Esophagus squamous epithelium (tissue), 5 donors: ENCODE measurements at regions not wholly inside any gene's neighbourhood (a gene's known extent, or its start where the extent isn't known, plus 50 kb on each side); places are given as distances from the start of the nearest gene placed in this dataset.
"Not testable (repeated sequence)": the region's sequence is repeated elsewhere in the genome, so short reads cannot be mapped to it uniquely, and the experiment has no call there.

Experiments used
- DNase-seq: peaks from one replicate; lab custom pipeline; 2025; lab: John Stamatoyannopoulos, UW
- H3K27ac ChIP-seq, 4 donors: fragments of 200-600 bp; sonication (generic); one replicate each; pipeline ENCODE4 v1.5.1; 2016 to 2019; ENCODE audit warnings: mild to moderate bottlenecking in 1 of 4
- H3K27me3 ChIP-seq, 4 donors: fragments of 200-600 bp; sonication (generic); 1 replicate in 3 of 4; 2 replicates in 1 of 4; pipeline versions ENCODE4 v1.5.1 to v1.6.0; 2017 to 2021; ENCODE audit warnings: antibody characterized with exemption in 1 of 4
- H3K36me3 ChIP-seq, 3 donors: fragments of 200-600 bp; sonication (generic); one replicate each; pipeline ENCODE4 v1.5.1; 2016 to 2019
- H3K4me1 ChIP-seq, 3 donors: fragments of 200-600 bp; sonication (generic); one replicate each; pipeline ENCODE4 v1.5.1; 2017 to 2019
- H3K4me3 ChIP-seq, 4 donors: fragments of 200-600 bp; sonication (generic); 1 replicate in 3 of 4; 2 replicates in 1 of 4; pipeline ENCODE4 v1.5.1; 2016 to 2019; ENCODE audit warnings: mild to moderate bottlenecking in 2 of 4, moderate library complexity in 1 of 4
- H3K9me3 ChIP-seq, 3 donors: fragments of 200-600 bp; sonication (generic); one replicate each; pipeline ENCODE4 v1.5.1; 2016 to 2019
- POLR2A ChIP-seq, 4 donors: fragments of 450-650 bp; IDR thresholded peaks; one replicate each; pipeline ENCODE4 v1.6.1; 2017; ENCODE audit warnings: antibody characterized with exemption in 4 of 4, mild to moderate bottlenecking in 4 of 4, moderate library complexity in 3 of 4
- WGBS, 2 donors: methylation state at CpG; one replicate each; pipeline ENCODE4 v1.1.5; 2018; 5-methylcytosine and 5-hydroxymethylcytosine counted together
- intact Hi-C: fragments of 100-400 bp; cut with DNase I; formaldehyde crosslinking; loops from one replicate; pipeline ENCODE4 v1.15.0; 2022
- TF ChIP-seq, protein P1 (sequence below), 6 experiments: fragments of 450-650 bp in 4 of 6; fragments of 200-600 bp in 2 of 6; sonication (generic) in 2 of 6; IDR thresholded peaks; one replicate each; pipeline ENCODE4 v1.5.1; 2016 to 2019; ENCODE audit warnings: antibody characterized with exemption in 6 of 6, mild to moderate bottlenecking in 4 of 6, moderate library complexity in 4 of 6
- donor health status: DM: yes; HTN: yes; CAD: no.

DNA sequence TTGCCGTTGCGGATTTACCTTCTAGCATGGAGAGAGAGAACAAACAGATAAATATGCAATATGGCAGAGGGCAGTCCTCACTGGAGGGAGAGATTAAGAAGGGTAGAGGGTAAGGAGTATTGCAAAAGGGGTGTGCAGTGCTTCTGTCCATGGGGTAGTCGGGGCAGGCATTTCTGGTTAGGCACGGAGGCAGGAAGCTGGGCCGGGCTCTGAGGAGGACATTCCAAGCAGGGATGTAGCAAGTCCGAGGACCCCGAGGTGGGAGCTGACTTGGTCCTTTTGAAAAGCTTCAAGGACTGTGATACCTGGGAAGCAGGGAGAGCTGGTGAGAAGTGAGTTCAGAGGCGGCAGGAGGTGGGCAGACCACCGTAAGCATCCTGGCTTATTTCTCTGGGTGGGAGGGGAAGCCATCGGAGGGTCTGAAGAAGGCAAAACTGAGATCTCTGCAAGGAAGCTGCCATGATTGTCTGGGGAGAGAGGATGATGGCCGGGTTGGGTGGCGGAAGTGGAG, 214.9 kb downstream of the FGF9 start:
- no peaks in the 10 kb centered on the region for H3K4me1 ChIP-seq
- intact Hi-C loops: no loop called here
- 85 to 87% methylated on average over 12 of the region's 12 CpGs for WGBS, 2 donors
- no peaks in the 10 kb centered on the region for H3K36me3 ChIP-seq
- no peak overlapping the region for H3K27ac ChIP-seq
- H3K4me3 ChIP-seq: no peak overlapping the region
- H3K27me3 ChIP-seq: no peaks in the 10 kb centered on the region
- no peak for DNase-seq
- no peaks in the 10 kb centered on the region for H3K9me3 ChIP-seq
- TF ChIP-seq, protein P1, sequence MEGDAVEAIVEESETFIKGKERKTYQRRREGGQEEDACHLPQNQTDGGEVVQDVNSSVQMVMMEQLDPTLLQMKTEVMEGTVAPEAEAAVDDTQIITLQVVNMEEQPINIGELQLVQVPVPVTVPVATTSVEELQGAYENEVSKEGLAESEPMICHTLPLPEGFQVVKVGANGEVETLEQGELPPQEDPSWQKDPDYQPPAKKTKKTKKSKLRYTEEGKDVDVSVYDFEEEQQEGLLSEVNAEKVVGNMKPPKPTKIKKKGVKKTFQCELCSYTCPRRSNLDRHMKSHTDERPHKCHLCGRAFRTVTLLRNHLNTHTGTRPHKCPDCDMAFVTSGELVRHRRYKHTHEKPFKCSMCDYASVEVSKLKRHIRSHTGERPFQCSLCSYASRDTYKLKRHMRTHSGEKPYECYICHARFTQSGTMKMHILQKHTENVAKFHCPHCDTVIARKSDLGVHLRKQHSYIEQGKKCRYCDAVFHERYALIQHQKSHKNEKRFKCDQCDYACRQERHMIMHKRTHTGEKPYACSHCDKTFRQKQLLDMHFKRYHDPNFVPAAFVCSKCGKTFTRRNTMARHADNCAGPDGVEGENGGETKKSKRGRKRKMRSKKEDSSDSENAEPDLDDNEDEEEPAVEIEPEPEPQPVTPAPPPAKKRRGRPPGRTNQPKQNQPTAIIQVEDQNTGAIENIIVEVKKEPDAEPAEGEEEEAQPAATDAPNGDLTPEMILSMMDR (IDR thresholded peaks at IDR 0.05): no peak
- TF ChIP-seq POLR2A (IDR thresholded peaks at IDR 0.05): no peak

DNA sequence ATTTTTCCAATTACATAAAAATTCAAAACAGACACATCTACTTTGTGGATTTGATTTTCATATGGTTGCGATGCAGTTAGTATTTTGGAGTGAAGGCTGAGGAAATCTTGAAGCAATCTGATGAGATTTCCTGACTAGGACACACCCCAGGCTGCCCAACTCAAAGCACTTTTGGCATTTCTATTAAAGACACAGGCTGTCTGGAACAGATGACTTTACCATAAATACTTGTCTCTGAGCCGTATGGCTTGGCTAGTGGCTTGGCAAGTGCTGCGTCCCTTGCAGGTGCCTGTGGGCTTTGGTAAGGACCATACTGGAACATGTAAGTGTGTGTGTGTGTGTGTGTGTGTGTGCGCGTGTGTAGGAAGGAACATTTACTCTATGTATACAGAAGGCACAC, 218.8 kb downstream of the FGF9 start:
- H3K27me3 ChIP-seq: no peaks in the 10 kb centered on the region
- WGBS, 2 donors: 80 to 85% methylated on average over 5 of the region's 5 CpGs
- no peaks in the 10 kb centered on the region for H3K36me3 ChIP-seq
- DNase-seq: no peak
- H3K4me1 ChIP-seq: no peaks in the 10 kb centered on the region
- TF ChIP-seq, protein P1 (IDR thresholded peaks at IDR 0.05): no peak
- TF ChIP-seq POLR2A (IDR thresholded peaks at IDR 0.05): no peak
- H3K27ac ChIP-seq: no peak overlapping the region
- no peak overlapping the region for H3K4me3 ChIP-seq
- no peaks in the 10 kb centered on the region for H3K9me3 ChIP-seq
- intact Hi-C loops: no loop called here

DNA sequence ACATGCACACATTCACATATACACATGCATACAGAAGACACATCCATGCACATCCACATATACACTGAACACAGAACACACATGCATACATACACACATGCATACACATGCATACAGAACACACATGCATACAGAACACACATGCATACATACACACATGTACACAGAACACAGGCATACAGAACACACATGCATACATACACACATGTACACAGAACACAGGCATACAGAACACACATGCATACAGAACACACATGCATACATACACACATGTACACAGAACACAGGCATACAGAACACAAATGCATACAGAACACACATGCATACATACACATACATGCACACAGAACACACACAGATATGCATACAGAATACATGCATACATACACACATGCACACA, 219.3 kb downstream of the FGF9 start:
- H3K27ac ChIP-seq, intact Hi-C loops, H3K4me3 ChIP-seq, H3K27me3 ChIP-seq, DNase-seq, H3K9me3 ChIP-seq, H3K4me1 ChIP-seq, H3K36me3 ChIP-seq: not testable (repeated sequence)

DNA sequence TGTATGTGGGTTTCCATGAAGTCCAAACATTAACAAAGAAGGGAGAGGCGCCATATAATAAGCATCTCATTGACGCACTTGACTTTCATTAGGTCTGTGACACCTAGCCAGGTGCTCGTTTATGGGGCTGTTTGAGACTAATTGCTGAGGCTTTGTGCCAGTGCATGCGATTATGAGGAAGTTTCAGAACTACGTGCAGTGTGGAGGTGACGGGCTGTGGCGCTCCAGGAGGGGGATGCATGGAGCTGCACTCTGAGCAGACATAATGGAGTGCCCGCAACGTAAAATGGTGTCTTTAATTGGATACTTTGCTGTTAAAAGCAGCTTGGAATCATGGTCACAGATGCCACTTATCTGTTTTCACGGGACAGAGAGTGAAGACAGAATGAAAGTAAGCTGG, 223.2 kb downstream of the FGF9 start:
- WGBS, 2 donors: 79 to 89% methylated on average over 10 of the region's 10 CpGs

DNA sequence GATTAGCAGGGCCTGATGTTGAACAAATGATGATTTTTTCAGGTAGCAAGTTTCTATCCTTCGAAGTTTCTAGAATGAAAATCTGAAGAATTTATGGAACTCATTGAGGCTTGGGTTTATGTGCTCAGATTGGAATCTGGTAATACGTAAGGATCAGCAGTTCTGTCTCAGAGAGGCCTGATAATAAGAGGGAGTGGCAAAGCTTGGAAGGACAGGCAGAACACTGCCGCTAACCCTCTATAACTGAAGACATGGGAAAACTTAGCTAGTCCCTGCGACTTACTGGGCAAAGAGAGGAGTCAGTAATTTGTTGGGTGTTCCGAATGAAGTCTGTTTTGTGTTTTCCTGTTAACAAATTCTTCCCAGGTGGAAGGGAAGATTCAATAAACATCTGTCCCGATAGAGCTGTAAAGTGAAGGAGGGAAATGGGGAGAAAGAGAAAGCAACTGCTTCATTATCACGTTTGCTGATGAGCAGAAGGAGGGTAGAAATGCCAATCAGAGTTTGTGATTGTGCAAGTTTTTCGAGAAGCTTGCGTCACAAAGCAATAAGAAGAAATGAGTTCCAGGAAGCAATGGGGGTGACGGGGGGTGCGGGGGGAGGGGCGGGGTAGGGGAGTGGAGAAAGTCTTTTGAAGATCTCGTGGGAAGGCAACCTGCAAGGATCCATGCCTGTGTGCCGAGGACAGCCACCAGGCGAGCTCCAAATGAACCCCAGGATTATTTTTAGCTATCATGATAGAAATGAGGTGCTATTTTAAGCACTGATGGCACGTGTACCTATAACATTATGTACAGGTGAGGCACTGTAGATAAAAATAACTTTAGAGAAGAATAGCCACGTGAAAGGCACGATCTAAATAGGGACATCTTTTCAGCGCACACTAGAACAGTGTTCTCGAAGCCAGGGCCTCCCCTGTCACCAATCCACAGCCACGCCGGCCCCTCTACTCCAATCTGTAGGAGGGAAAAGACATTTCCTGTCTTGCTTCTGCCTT, 224.1 kb downstream of the FGF9 start:
- intact Hi-C loops: no loop called here
- no peak for DNase-seq
- Histone ChIP-seq H3K27me3 (no peaks in the 10 kb centered on the region), H3K4me1 (peaks cover 0 to 8% (median 0%) of the 10 kb centered on the region in 3 donors), H3K36me3 (no peaks in the 10 kb centered on the region), H3K9me3 (no peaks in the 10 kb centered on the region), H3K4me3 (no peak overlapping the region), H3K27ac (no peak overlapping the region)
- WGBS, 2 donors: 75 to 77% methylated on average over 22 of the region's 22 CpGs
- TF ChIP-seq POLR2A (IDR thresholded peaks at IDR 0.05): no peak
- TF ChIP-seq, protein P1 (IDR thresholded peaks at IDR 0.05): no peak

More for the DNA sequence above, 223.2 kb downstream of the FGF9 start:
- H3K9me3 ChIP-seq: no peaks in the 10 kb centered on the region
- H3K4me3 ChIP-seq: no peak overlapping the region
- peaks cover 0 to 8% (median 0%) of the 10 kb centered on the region in 3 donors for H3K4me1 ChIP-seq
- no peaks in the 10 kb centered on the region for H3K27me3 ChIP-seq
- intact Hi-C loops: no loop called here
- DNase-seq: no peak
- TF ChIP-seq POLR2A (IDR thresholded peaks at IDR 0.05): no peak
- TF ChIP-seq, protein P1 (IDR thresholded peaks at IDR 0.05): no peak
- no peaks in the 10 kb centered on the region for H3K36me3 ChIP-seq
- no peak overlapping the region for H3K27ac ChIP-seq
